K562 (cell line): ENCODE measurements at regions not wholly inside any gene's neighbourhood (a gene's known extent, or its start where the extent isn't known, plus 50 kb on each side); places are given as distances from the start of the nearest gene placed in this dataset.

Source experiments
- ATAC-seq: fragments of 200-7000 bp; cut with Tn5 transposase; 3 replicates; pipeline ENCODE4 v1.9.1; 2020; ENCODE audit warnings: moderate library complexity
- BruUV-seq: library from RNA; stranded (reverse); fragments of 400-500 nt; replicated peaks from 2 replicates; lab custom pipeline; 2021; lab: Mats Ljungman, UMichigan
- CTCF ChIA-PET: fragments of 300-600 bp; formaldehyde crosslinking; extraction: SDS; loops from one replicate; lab custom pipeline; 2021; ENCODE audit warnings: low intra/inter-chr PET ratio; lab: Yijun Ruan, JAX
- POLR2A ChIA-PET: fragments of 300-600, 350-650 bp; sonication (Branson Sonifier 250); formaldehyde crosslinking; extraction: SDS; loops from one replicate; lab custom pipeline; 2021; ENCODE audit warnings: antibody characterized with exemption, inconsistent platforms; lab: Yijun Ruan, JAX
- DNase-seq, 4 experiments: peaks; one replicate each; pipeline versions ENCODE4 v3.0.0 to v3.0.0-alpha.2; 2011 to 2018; ENCODE audit warnings: low spot score in 3 of 4, mixed read lengths in 3 of 4; ENCODE audit errors: extremely low read depth in 1 of 4
- FAIRE-seq: peaks from 2 replicates; lab custom pipeline; 2011; peaks lifted over from hg19 to GRCh38; lab: Jason Lieb, UNC
- H2AFZ ChIP-seq: 2 replicates; pipeline ENCODE4 v1.6.0; 2011; ENCODE audit warnings: low read depth, low read length, control low read depth, inconsistent platforms
- H3K27ac ChIP-seq: fragments of 200-600 bp; 3 replicates; pipeline ENCODE4 v1.8.0; 2011; ENCODE audit warnings: low read depth, mild to moderate bottlenecking, control low read depth, inconsistent platforms, low read length, moderate library complexity, mixed read lengths; ENCODE audit errors: extremely low read depth
- H3K27me3 ChIP-seq, 2 experiments: fragments of 300-600 bp in 1 of 2; 2 replicates in 1 of 2; 3 replicates in 1 of 2; pipeline versions ENCODE4 v1.6.0 to v1.8.0; 2011; ENCODE audit warnings: inconsistent platforms in 2 of 2, low read length in 2 of 2, mild to moderate bottlenecking in 1 of 2, mixed read lengths in 1 of 2, moderate library complexity in 1 of 2; ENCODE audit not compliant: control insufficient read depth in 2 of 2, insufficient read depth in 2 of 2
- H3K36me3 ChIP-seq: fragments of 300-600 bp; 3 replicates; pipeline ENCODE4 v1.8.0; 2011; ENCODE audit warnings: mild to moderate bottlenecking, low read length, inconsistent platforms; ENCODE audit not compliant: control insufficient read depth, insufficient read depth
- H3K4me1 ChIP-seq, 2 experiments: fragments of 200-600 bp in 1 of 2; replicated peaks in 1 of 2; 2 replicates in 1 of 2; 3 replicates in 1 of 2; pipeline versions ENCODE4 v1.5.1 to v1.8.0; 2011; ENCODE audit warnings: inconsistent platforms in 2 of 2, low read length in 2 of 2, mild to moderate bottlenecking in 1 of 2, mixed read lengths in 1 of 2, moderate library complexity in 1 of 2; ENCODE audit not compliant: control insufficient read depth in 2 of 2, insufficient read depth in 2 of 2
- H3K4me2 ChIP-seq: 2 replicates; pipeline ENCODE4 v1.6.1; 2011; ENCODE audit warnings: low read length, control low read depth, inconsistent platforms, mixed read lengths; ENCODE audit not compliant: insufficient read depth
- H3K4me3 ChIP-seq: fragments of 200-600 bp; sonication (generic), shearing (Covaris generic); 2 replicates; pipeline ENCODE4 v1.5.1; 2016; ENCODE audit warnings: control low read depth, inconsistent platforms
- H3K79me2 ChIP-seq: fragments of 200-600 bp; 3 replicates; pipeline ENCODE4 v1.8.0; 2011; ENCODE audit warnings: low read length, inconsistent platforms; ENCODE audit not compliant: control insufficient read depth, insufficient read depth
- H3K9ac ChIP-seq, 2 experiments: 2 replicates each; pipeline versions ENCODE4 v1.6.0 to v1.6.1; 2011; ENCODE audit warnings: low read depth in 2 of 2, low read length in 2 of 2, control low read depth in 1 of 2, inconsistent platforms in 1 of 2, mild to moderate bottlenecking in 1 of 2, mixed read lengths in 1 of 2; ENCODE audit not compliant: insufficient read depth in 1 of 2
- H3K9me1 ChIP-seq: one replicate; pipeline ENCODE4 v1.6.0; 2011; ENCODE audit warnings: inconsistent platforms, mild to moderate bottlenecking, low read length, moderate library complexity; ENCODE audit not compliant: control insufficient read depth, insufficient read depth
- H3K9me3 ChIP-seq: replicated peaks from 2 replicates; pipeline ENCODE4 v1.5.1; 2011; ENCODE audit warnings: low read depth, low read length, inconsistent platforms; ENCODE audit not compliant: control insufficient read depth, insufficient read depth
- H4K20me1 ChIP-seq: replicated peaks from 2 replicates; pipeline ENCODE4 v1.6.1; 2011; ENCODE audit warnings: low read length, inconsistent platforms, mixed read lengths; ENCODE audit not compliant: control insufficient read depth, insufficient read depth
- CCNT2 ChIP-seq: IDR thresholded peaks from 2 replicates; pipeline ENCODE4 v1.6.1; 2011; ENCODE audit warnings: borderline replicate concordance, low read depth, mild to moderate bottlenecking, moderate library complexity, mixed read lengths, low read length; ENCODE audit not compliant: insufficient read length; ENCODE audit errors: extremely low read depth
- PCBP2 ChIP-seq: fragments of 200-400 bp; formaldehyde crosslinking; IDR thresholded peaks from 2 replicates; pipeline ENCODE4 v1.6.1; 2018; ENCODE audit warnings: low read length, low read depth, mild to moderate bottlenecking, moderate library complexity; ENCODE audit not compliant: poor library complexity, severe bottlenecking
- PTBP1 ChIP-seq: fragments of 200-400 bp; formaldehyde crosslinking; IDR thresholded peaks from 2 replicates; pipeline ENCODE4 v1.6.1; 2017; ENCODE audit warnings: low read depth, low read length
- WHSC1 ChIP-seq: IDR thresholded peaks from one replicate; pipeline ENCODE4 v1.6.1; 2012; ENCODE audit warnings: low read length, control low read depth, inconsistent platforms
- ZBTB17 ChIP-seq: fragments of 450-650 bp; formaldehyde crosslinking; IDR thresholded peaks from 2 replicates; pipeline ENCODE4 v1.4.0; 2020; ENCODE audit warnings: mild to moderate bottlenecking
- ZNF707 ChIP-seq: fragments of 250-450 bp; sonication (Bioruptor Pico); conservative IDR thresholded peaks from 2 replicates; pipeline ENCODE4 v1.8.0; 2022; ENCODE audit warnings: inconsistent platforms, mild to moderate bottlenecking, moderate library complexity
- WGBS: fragments of 100-300 bp; shearing (Covaris generic); methylation state at CpG from one replicate; pipeline ENCODE4 v1.1.6; 2016; ENCODE audit warnings: low coverage, mixed read lengths; ENCODE audit not compliant: insufficient coverage; ENCODE audit errors: missing lambda C conversion rate; 5-methylcytosine and 5-hydroxymethylcytosine counted together
- in situ Hi-C: fragments of 300-500 bp; cut with MboI; formaldehyde crosslinking; loops from 4 replicates; pipeline ENCODE4 v1.15.0; 2018; ENCODE audit warnings: inconsistent platforms, mixed read lengths
- intact Hi-C: fragments of 100-400 bp; cut with micrococcal nuclease; formaldehyde crosslinking; loops from 2 replicates; pipeline ENCODE4 v1.14.2; 2022
- TF ChIP-seq, protein P1 (sequence below): fragments of 250-450 bp; sonication (Bioruptor Pico); IDR thresholded peaks from 2 replicates; pipeline ENCODE4 v1.5.0; 2021; ENCODE audit warnings: mild to moderate bottlenecking, moderate library complexity
- TF ChIP-seq, protein P2 (sequence below): fragments of 450-650 bp; IDR thresholded peaks from 2 replicates; pipeline ENCODE4 v1.6.1; 2017; ENCODE audit warnings: mild to moderate bottlenecking, moderate library complexity
- TF ChIP-seq, protein P3 (sequence below): IDR thresholded peaks from 3 replicates; pipeline ENCODE4 v1.6.1; 2011; ENCODE audit warnings: borderline replicate concordance, mild to moderate bottlenecking, moderate library complexity; ENCODE audit not compliant: insufficient read length; ENCODE audit errors: extremely low read depth
- TF ChIP-seq, protein P4 (sequence below): fragments of 450-650 bp; IDR thresholded peaks from 2 replicates; pipeline ENCODE4 v1.6.1; 2016; ENCODE audit warnings: borderline replicate concordance

DNA sequence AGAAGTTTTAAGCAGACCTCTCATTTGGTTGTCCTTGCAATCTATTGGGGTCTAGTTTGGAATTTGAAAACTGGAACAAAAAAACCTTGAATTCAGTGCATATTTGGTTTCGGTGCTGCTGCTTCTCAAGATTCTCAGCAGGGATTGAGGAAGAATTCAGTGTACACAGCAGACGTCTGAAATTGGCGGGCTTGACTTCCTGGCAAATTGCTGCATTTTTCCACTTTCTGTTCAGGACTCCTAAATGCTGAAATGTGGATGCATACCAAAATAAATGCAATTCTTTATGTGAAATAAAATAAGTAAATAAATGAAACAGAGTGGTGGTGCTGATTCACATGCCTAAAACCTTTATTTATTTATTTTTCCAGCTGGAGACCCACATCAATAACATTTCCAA lies 332.4 kb upstream of the KYNU start:
- H3K9me3 ChIP-seq: no peaks in the 10 kb centered on the region
- H3K9me1 ChIP-seq: no peaks in the 10 kb centered on the region
- no peaks in the 10 kb centered on the region for H3K4me1 ChIP-seq
- H3K9ac ChIP-seq: no peak overlapping the region
- no peak for ATAC-seq
- DNase-seq: no peak
- FAIRE-seq: no peak
- WGBS: 0% methylated on average over 3 of the region's 3 CpGs
- no peaks in the 10 kb centered on the region for H4K20me1 ChIP-seq
- no peaks in the 10 kb centered on the region for H3K27me3 ChIP-seq
- POLR2A ChIA-PET: no interaction called here
- in situ Hi-C loops (no loop called here), intact Hi-C loops (no loop called here)
- H2AFZ ChIP-seq: no peak overlapping the region
- CTCF ChIA-PET: no interaction called here
- TF ChIP-seq PCBP2 (no peak), WHSC1 (no peak), PTBP1 (no peak), ZBTB17 (CRISPR knock-in tag) (no peak), CCNT2 (no peak), ZNF707 (CRISPR knock-in tag) (no peak)
- TF ChIP-seq, protein P1, sequence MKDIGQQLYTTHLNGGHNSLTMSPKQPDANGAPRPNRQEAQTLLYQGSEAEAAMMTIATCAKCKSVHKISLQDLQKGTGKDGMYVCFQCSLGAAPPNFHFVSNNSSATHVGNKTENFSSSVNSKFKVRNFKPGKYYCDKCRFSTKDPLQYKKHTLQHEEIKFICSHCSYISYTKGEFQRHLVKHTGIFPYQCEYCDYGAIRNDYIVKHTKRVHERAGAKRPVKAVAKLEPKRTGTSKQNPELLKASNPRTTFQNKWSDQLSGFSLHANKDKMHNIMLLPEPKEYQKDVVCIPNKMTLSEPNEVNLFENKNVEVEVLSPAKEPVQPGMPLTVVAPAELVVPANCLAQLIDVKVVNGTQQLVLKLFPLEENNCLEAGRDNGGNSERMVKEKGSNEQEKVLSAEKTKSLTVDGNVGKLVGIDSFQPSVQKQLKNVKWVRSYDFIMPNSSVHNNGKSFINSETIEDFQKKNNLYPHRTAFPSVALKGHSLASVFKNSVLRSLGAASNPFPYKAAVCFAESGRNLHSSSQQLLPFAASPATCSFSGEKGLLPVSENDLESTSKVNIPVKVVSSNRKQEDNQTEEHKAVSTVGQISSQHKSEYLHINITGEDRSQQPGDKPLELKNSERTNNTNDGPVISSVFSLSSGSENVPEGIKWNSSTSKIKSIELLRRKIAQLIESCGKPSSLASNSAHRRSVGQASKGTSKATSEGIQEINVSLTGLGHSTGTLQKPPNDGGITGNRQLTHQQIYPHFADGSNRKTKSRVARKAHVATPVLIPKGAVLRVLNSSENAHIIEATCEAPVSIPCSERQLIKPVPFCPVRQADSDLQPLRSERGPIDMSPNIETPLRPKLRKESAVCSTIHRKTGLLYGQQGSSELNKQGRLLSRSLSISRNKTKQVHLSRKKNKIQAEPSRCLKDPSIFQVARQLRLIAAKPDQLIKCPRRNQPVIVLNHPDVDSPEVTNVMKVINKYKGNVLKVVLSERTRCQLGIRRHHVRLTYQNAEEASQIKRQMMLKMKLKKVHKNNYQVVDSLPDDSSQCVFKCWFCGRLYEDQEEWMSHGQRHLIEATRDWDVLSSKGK (CRISPR knock-in tag): no peak
- TF ChIP-seq, protein P2, sequence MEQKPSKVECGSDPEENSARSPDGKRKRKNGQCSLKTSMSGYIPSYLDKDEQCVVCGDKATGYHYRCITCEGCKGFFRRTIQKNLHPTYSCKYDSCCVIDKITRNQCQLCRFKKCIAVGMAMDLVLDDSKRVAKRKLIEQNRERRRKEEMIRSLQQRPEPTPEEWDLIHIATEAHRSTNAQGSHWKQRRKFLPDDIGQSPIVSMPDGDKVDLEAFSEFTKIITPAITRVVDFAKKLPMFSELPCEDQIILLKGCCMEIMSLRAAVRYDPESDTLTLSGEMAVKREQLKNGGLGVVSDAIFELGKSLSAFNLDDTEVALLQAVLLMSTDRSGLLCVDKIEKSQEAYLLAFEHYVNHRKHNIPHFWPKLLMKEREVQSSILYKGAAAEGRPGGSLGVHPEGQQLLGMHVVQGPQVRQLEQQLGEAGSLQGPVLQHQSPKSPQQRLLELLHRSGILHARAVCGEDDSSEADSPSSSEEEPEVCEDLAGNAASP: no peak
- TF ChIP-seq, protein P3, sequence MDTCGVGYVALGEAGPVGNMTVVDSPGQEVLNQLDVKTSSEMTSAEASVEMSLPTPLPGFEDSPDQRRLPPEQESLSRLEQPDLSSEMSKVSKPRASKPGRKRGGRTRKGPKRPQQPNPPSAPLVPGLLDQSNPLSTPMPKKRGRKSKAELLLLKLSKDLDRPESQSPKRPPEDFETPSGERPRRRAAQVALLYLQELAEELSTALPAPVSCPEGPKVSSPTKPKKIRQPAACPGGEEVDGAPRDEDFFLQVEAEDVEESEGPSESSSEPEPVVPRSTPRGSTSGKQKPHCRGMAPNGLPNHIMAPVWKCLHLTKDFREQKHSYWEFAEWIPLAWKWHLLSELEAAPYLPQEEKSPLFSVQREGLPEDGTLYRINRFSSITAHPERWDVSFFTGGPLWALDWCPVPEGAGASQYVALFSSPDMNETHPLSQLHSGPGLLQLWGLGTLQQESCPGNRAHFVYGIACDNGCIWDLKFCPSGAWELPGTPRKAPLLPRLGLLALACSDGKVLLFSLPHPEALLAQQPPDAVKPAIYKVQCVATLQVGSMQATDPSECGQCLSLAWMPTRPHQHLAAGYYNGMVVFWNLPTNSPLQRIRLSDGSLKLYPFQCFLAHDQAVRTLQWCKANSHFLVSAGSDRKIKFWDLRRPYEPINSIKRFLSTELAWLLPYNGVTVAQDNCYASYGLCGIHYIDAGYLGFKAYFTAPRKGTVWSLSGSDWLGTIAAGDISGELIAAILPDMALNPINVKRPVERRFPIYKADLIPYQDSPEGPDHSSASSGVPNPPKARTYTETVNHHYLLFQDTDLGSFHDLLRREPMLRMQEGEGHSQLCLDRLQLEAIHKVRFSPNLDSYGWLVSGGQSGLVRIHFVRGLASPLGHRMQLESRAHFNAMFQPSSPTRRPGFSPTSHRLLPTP: no peak
- TF ChIP-seq, protein P4, sequence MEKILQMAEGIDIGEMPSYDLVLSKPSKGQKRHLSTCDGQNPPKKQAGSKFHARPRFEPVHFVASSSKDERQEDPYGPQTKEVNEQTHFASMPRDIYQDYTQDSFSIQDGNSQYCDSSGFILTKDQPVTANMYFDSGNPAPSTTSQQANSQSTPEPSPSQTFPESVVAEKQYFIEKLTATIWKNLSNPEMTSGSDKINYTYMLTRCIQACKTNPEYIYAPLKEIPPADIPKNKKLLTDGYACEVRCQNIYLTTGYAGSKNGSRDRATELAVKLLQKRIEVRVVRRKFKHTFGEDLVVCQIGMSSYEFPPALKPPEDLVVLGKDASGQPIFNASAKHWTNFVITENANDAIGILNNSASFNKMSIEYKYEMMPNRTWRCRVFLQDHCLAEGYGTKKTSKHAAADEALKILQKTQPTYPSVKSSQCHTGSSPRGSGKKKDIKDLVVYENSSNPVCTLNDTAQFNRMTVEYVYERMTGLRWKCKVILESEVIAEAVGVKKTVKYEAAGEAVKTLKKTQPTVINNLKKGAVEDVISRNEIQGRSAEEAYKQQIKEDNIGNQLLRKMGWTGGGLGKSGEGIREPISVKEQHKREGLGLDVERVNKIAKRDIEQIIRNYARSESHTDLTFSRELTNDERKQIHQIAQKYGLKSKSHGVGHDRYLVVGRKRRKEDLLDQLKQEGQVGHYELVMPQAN: no peak
- H3K79me2 ChIP-seq: no peaks in the 10 kb centered on the region
- H3K4me2 ChIP-seq: no peak overlapping the region
- no peaks in the 10 kb centered on the region for H3K36me3 ChIP-seq
- H3K4me3 ChIP-seq: no peak overlapping the region
- no TSS peak for BruUV-seq
- no peak overlapping the region for H3K27ac ChIP-seq
